ENCODE measurements at regions not wholly inside any gene's neighbourhood (a gene's known extent, or its start where the extent isn't known, plus 50 kb on each side); places are given as distances from the start of the nearest gene placed in this dataset.
"Not testable (repeated sequence)": the region's sequence is repeated elsewhere in the genome, so short reads cannot be mapped to it uniquely, and the experiment has no call there.

- not testable (repeated sequence) for DNase-seq (ENCODE audit: low read depth in 3 of 3)
Observed at GRCh38 chr1:221966888-221967287, 225.0 kb upstream of the DUSP10 start.

GRCh38 chr1:221965891-221966290 lies 224.0 kb upstream of the DUSP10 start:
- DNase-seq (ENCODE audit: low read depth in 3 of 3), result not testable (repeated sequence)

- no peak for DNase-seq (ENCODE audit: low read depth in 3 of 3)
Observed at GRCh38 chr1:221965252-221965651, 223.4 kb upstream of the DUSP10 start.

GRCh38 chr1:221963742-221964141 lies 221.9 kb upstream of the DUSP10 start:
- DNase-seq (ENCODE audit: low read depth in 3 of 3), result no peak

- no peak for DNase-seq (ENCODE audit: low read depth in 3 of 3)
Observed at GRCh38 chr1:221962385-221962784, 220.5 kb upstream of the DUSP10 start.

GRCh38 chr1:221961532-221962292 lies 219.8 kb upstream of the DUSP10 start:
- DNase-seq (ENCODE audit: low read depth in 3 of 3), result peak in 2 of 3 donors; percentile 18 to 27

- not testable (repeated sequence) for DNase-seq (ENCODE audit: low read depth in 3 of 3)
Observed at GRCh38 chr1:221958161-221958562, 216.3 kb upstream of the DUSP10 start.

GRCh38 chr1:221957350-221957749 lies 215.5 kb upstream of the DUSP10 start:
- DNase-seq (ENCODE audit: low read depth in 3 of 3), result not testable (repeated sequence)

- no peak for DNase-seq (ENCODE audit: low read depth in 3 of 3)
Observed at GRCh38 chr1:221949996-221950395, 208.1 kb upstream of the DUSP10 start.

GRCh38 chr1:221948459-221948858 lies 206.6 kb upstream of the DUSP10 start:
- DNase-seq (ENCODE audit: low read depth in 3 of 3), result no peak

- DNase-seq (ENCODE audit: low read depth in 3 of 3), result no peak
Observed at GRCh38 chr1:221947731-221948130, 205.8 kb upstream of the DUSP10 start.

- no peak for DNase-seq (ENCODE audit: low read depth in 3 of 3)
Observed at GRCh38 chr1:221946768-221947167, 204.9 kb upstream of the DUSP10 start.

- DNase-seq (ENCODE audit: low read depth in 3 of 3), result no peak
Observed at GRCh38 chr1:221945669-221946068, 203.8 kb upstream of the DUSP10 start.

GRCh38 chr1:221944247-221944870 lies 202.5 kb upstream of the DUSP10 start:
- DNase-seq (ENCODE audit: low read depth in 3 of 3), result no peak

- DNase-seq (ENCODE audit: low read depth in 3 of 3), result no peak
Observed at GRCh38 chr1:221940631-221941030, 198.7 kb upstream of the DUSP10 start.

GRCh38 chr1:221939607-221940006 lies 197.7 kb upstream of the DUSP10 start:
- no peak for DNase-seq (ENCODE audit: low read depth in 3 of 3)

GRCh38 chr1:221937155-221937953 lies 195.5 kb upstream of the DUSP10 start:
- no peak for DNase-seq (ENCODE audit: low read depth in 3 of 3)

GRCh38 chr1:221933814-221934213 lies 191.9 kb upstream of the DUSP10 start:
- no peak for DNase-seq (ENCODE audit: low read depth in 3 of 3)

- DNase-seq (ENCODE audit: low read depth in 3 of 3), result no peak
Observed at GRCh38 chr1:221926441-221926840, 184.6 kb upstream of the DUSP10 start.

- no peak for DNase-seq (ENCODE audit: low read depth in 3 of 3)
Observed at GRCh38 chr1:221925947-221926346, 184.1 kb upstream of the DUSP10 start.

- DNase-seq (ENCODE audit: low read depth in 3 of 3), result no peak
Observed at GRCh38 chr1:221923929-221924598, 182.2 kb upstream of the DUSP10 start.

- DNase-seq (ENCODE audit: low read depth in 3 of 3), result no peak
Observed at GRCh38 chr1:221921936-221922335, 180.0 kb upstream of the DUSP10 start.
